IMR-90 (cell line): ENCODE measurements at regions not wholly inside any gene's neighbourhood (a gene's known extent, or its start where the extent isn't known, plus 50 kb on each side); places are given as distances from the start of the nearest gene placed in this dataset.

Experiments
- ATAC-seq: fragments of 200-7000 bp; cut with Tn5 transposase; 2 replicates; pipeline ENCODE4 v1.9.1; 2020; ENCODE audit warnings: low read depth, mild to moderate bottlenecking, moderate library complexity
- BruUV-seq: library from RNA; stranded (reverse); fragments of 400-500 nt; replicated peaks from 2 replicates; lab custom pipeline; 2021; lab: Mats Ljungman, UMichigan
- CTCF ChIA-PET: fragments of 300-600 bp; formaldehyde crosslinking; extraction: SDS; loops from one replicate; lab custom pipeline; 2021; ENCODE audit warnings: antibody characterized with exemption; lab: Yijun Ruan, JAX
- POLR2A ChIA-PET: fragments of 300-600 bp; sonication (Branson Sonifier 250); formaldehyde crosslinking; loops from one replicate; lab custom pipeline; 2022; ENCODE audit warnings: antibody characterized with exemption; ENCODE audit not compliant: unreplicated experiment; lab: Charles Lee
- DNase-seq: peaks from one replicate; pipeline ENCODE4 v3.0.0; 2013
- H2AFZ ChIP-seq: replicated peaks from 2 replicates; pipeline ENCODE3; 2013; ENCODE audit warnings: low read length, mild to moderate bottlenecking; ENCODE audit not compliant: poor library complexity
- H2AK5ac ChIP-seq: 2 replicates; pipeline ENCODE4 v1.6.1; 2013; ENCODE audit warnings: low read depth, low read length, inconsistent platforms
- H2AK9ac ChIP-seq: replicated peaks from 2 replicates; pipeline ENCODE3; 2013; ENCODE audit warnings: mild to moderate bottlenecking, low read depth, low read length, moderate library complexity; ENCODE audit not compliant: poor library complexity
- H2BK120ac ChIP-seq: 2 replicates; pipeline ENCODE4 v1.6.1; 2013; ENCODE audit warnings: low read depth, low read length, inconsistent platforms
- H2BK15ac ChIP-seq: 3 replicates; pipeline ENCODE4 v1.6.1; 2013; ENCODE audit warnings: low read depth, low read length, inconsistent platforms
- H2BK20ac ChIP-seq: 2 replicates; pipeline ENCODE4 v1.6.1; 2013; ENCODE audit warnings: low read depth, mild to moderate bottlenecking, inconsistent platforms, low read length, moderate library complexity
- H2BK5ac ChIP-seq: 2 replicates; pipeline ENCODE4 v1.6.1; 2013; ENCODE audit warnings: mild to moderate bottlenecking, low read depth, low read length, inconsistent platforms; ENCODE audit not compliant: poor library complexity, severe bottlenecking
- H3K14ac ChIP-seq: replicated peaks from 2 replicates; pipeline ENCODE4 v1.6.1; 2013; ENCODE audit warnings: low read depth, low read length, inconsistent platforms
- H3K18ac ChIP-seq: 2 replicates; pipeline ENCODE4 v1.6.1; 2013; ENCODE audit warnings: low read depth, low read length, control low read depth
- H3K23ac ChIP-seq: 2 replicates; pipeline ENCODE4 v1.6.1; 2013; ENCODE audit warnings: low read depth, low read length, inconsistent platforms
- H3K27ac ChIP-seq: 2 replicates; pipeline ENCODE4 v1.5.1; 2013; ENCODE audit warnings: mild to moderate bottlenecking, control low read depth, low read length; ENCODE audit not compliant: insufficient read depth
- H3K27me3 ChIP-seq: 2 replicates; pipeline ENCODE4 v1.6.1; 2013; ENCODE audit warnings: low read length; ENCODE audit not compliant: control insufficient read depth, insufficient read depth
- H3K36me3 ChIP-seq: 2 replicates; pipeline ENCODE4 v1.6.1; 2013; ENCODE audit warnings: low read length, mixed read lengths; ENCODE audit not compliant: control insufficient read depth, insufficient read depth
- H3K4ac ChIP-seq: 2 replicates; pipeline ENCODE4 v1.6.1; 2013; ENCODE audit warnings: low read depth, low read length, inconsistent platforms
- H3K4me1 ChIP-seq: 2 replicates; pipeline ENCODE4 v1.6.1; 2013; ENCODE audit warnings: low read length, mixed read lengths; ENCODE audit not compliant: control insufficient read depth, insufficient read depth
- H3K4me2 ChIP-seq: 2 replicates; pipeline ENCODE4 v1.6.1; 2013; ENCODE audit warnings: low read depth, mild to moderate bottlenecking, control low read depth, low read length, moderate library complexity
- H3K4me3 ChIP-seq: 2 replicates; pipeline ENCODE4 v1.5.1; 2013; ENCODE audit warnings: low read depth, mild to moderate bottlenecking, control low read depth, low read length, moderate library complexity; ENCODE audit not compliant: insufficient read depth
- H3K56ac ChIP-seq: 2 replicates; pipeline ENCODE4 v1.6.1; 2013; ENCODE audit warnings: low read length, inconsistent platforms; ENCODE audit not compliant: insufficient read depth; ENCODE audit errors: extremely low read depth
- H3K79me1 ChIP-seq, 2 experiments: 2 replicates each; pipeline ENCODE4 v1.6.1; 2013; ENCODE audit warnings: low read length in 2 of 2, inconsistent platforms in 1 of 2, low read depth in 1 of 2
- H3K9ac ChIP-seq: 2 replicates; pipeline ENCODE4 v1.6.1; 2013; ENCODE audit warnings: low read depth, low read length, control low read depth
- H3K9me1 ChIP-seq: 2 replicates; pipeline ENCODE4 v1.6.1; 2013; ENCODE audit warnings: low read length, inconsistent platforms; ENCODE audit not compliant: insufficient read depth
- H3K9me3 ChIP-seq: 2 replicates; pipeline ENCODE4 v1.6.1; 2013; ENCODE audit warnings: low read length; ENCODE audit not compliant: control insufficient read depth, insufficient read depth
- H4K20me1 ChIP-seq: 2 replicates; pipeline ENCODE4 v1.6.1; 2013; ENCODE audit warnings: low read length, inconsistent platforms; ENCODE audit not compliant: insufficient read depth
- H4K5ac ChIP-seq: 2 replicates; pipeline ENCODE4 v1.6.1; 2013; ENCODE audit warnings: mild to moderate bottlenecking, low read depth, low read length, control low read depth
- H4K8ac ChIP-seq, 2 experiments: 2 replicates each; pipeline ENCODE4 v1.6.1; 2013; ENCODE audit warnings: low read depth in 2 of 2, low read length in 2 of 2, control low read depth in 1 of 2, inconsistent platforms in 1 of 2
- H4K91ac ChIP-seq: 2 replicates; pipeline ENCODE4 v1.6.1; 2013; ENCODE audit warnings: low read depth, low read length, inconsistent platforms; ENCODE audit not compliant: insufficient read depth
- BHLHE40 ChIP-seq: fragments of 150-350 bp; IDR thresholded peaks from 2 replicates; pipeline ENCODE4 v1.6.1; 2016; ENCODE audit warnings: mild to moderate bottlenecking, low read depth, low read length
- CEBPB ChIP-seq: IDR thresholded peaks from 2 replicates; pipeline ENCODE4 v1.6.1; 2012; ENCODE audit warnings: low read depth, low read length, improper control_type of control experiment
- CHD1 ChIP-seq: IDR thresholded peaks from 2 replicates; pipeline ENCODE4 v1.6.1; 2012; ENCODE audit warnings: low read depth, low read length, improper control_type of control experiment
- FOS ChIP-seq: fragments of 150-350 bp; IDR thresholded peaks from 2 replicates; pipeline ENCODE4 v1.6.1; 2016; ENCODE audit warnings: low read depth, low read length
- MAFK ChIP-seq: IDR thresholded peaks from 2 replicates; pipeline ENCODE4 v1.6.1; 2012; ENCODE audit warnings: low read depth, low read length, improper control_type of control experiment
- MAZ ChIP-seq: IDR thresholded peaks from 2 replicates; pipeline ENCODE4 v1.6.1; 2012; ENCODE audit warnings: low read depth, mild to moderate bottlenecking, low read length, improper control_type of control experiment, moderate library complexity, borderline replicate concordance
- MXI1 ChIP-seq: IDR thresholded peaks from 2 replicates; pipeline ENCODE4 v1.6.1; 2012; ENCODE audit warnings: low read depth, mild to moderate bottlenecking, low read length, moderate library complexity, borderline replicate concordance
- NFE2L2 ChIP-seq: fragments of 150-350 bp; IDR thresholded peaks from 2 replicates; pipeline ENCODE4 v1.6.1; 2016; ENCODE audit warnings: low read depth, mild to moderate bottlenecking, low read length
- POLR2A ChIP-seq: IDR thresholded peaks from 2 replicates; pipeline ENCODE4 v1.6.1; 2012; ENCODE audit warnings: mild to moderate bottlenecking, low read depth, low read length
- RAD21 ChIP-seq: IDR thresholded peaks from 2 replicates; pipeline ENCODE4 v1.6.1; 2012; ENCODE audit warnings: low read length, improper control_type of control experiment
- RCOR1 ChIP-seq: IDR thresholded peaks from 2 replicates; pipeline ENCODE4 v1.6.1; 2012; ENCODE audit warnings: mild to moderate bottlenecking, low read length, improper control_type of control experiment; ENCODE audit not compliant: insufficient replicate concordance
- RFX5 ChIP-seq: IDR thresholded peaks from 2 replicates; pipeline ENCODE4 v1.8.0; 2012; ENCODE audit warnings: low read depth, mild to moderate bottlenecking, low read length, moderate library complexity
- SMC3 ChIP-seq: fragments of 150-350 bp; IDR thresholded peaks from 2 replicates; pipeline ENCODE4 v1.6.1; 2016; ENCODE audit warnings: low read depth, mild to moderate bottlenecking, antibody characterized with exemption, low read length, moderate library complexity
- WGBS, 2 experiments: methylation state at CpG; one replicate each; pipeline versions ENCODE4 v1.1.5 to v1.1.7; 2013; ENCODE audit warnings: missing lambda C conversion rate in 2 of 2; ENCODE audit not compliant: insufficient read length in 1 of 2; ENCODE audit errors: extremely low coverage in 2 of 2; 5-methylcytosine and 5-hydroxymethylcytosine counted together
- dilution Hi-C: fragments of 300-500 bp; cut with HindIII; formaldehyde crosslinking; loops from one replicate; pipeline ENCODE4 v1.14.3; 2018; ENCODE audit warnings: low sequenced_read_pairs; ENCODE audit not compliant: unreplicated experiment
- in situ Hi-C: fragments of 300-500 bp; cut with MboI; formaldehyde crosslinking; loops from 3 replicates; pipeline ENCODE4 v1.14.3; 2019; ENCODE audit warnings: low sequenced_read_pairs, inconsistent platforms, mixed read lengths
- intact Hi-C: fragments of 100-400 bp; cut with micrococcal nuclease; formaldehyde crosslinking; loops from 2 replicates; pipeline ENCODE4 v1.10.0; 2022
- TF ChIP-seq, protein P1 (sequence below): fragments of 150-350 bp; IDR thresholded peaks from 2 replicates; pipeline ENCODE4 v1.6.1; 2016; ENCODE audit warnings: low read depth, mild to moderate bottlenecking, low read length, moderate library complexity, borderline replicate concordance
- TF ChIP-seq, protein P2 (sequence below): conservative IDR thresholded peaks from 2 replicates; pipeline ENCODE4 v1.5.1; 2012; ENCODE audit warnings: mild to moderate bottlenecking, low read depth, low read length, improper control_type of control experiment
- TF ChIP-seq, protein P3 (sequence below): fragments of 150-350 bp; IDR thresholded peaks from 2 replicates; pipeline ENCODE4 v1.6.1; 2017; ENCODE audit warnings: mild to moderate bottlenecking, antibody characterized with exemption, low read length, low read depth

DNA sequence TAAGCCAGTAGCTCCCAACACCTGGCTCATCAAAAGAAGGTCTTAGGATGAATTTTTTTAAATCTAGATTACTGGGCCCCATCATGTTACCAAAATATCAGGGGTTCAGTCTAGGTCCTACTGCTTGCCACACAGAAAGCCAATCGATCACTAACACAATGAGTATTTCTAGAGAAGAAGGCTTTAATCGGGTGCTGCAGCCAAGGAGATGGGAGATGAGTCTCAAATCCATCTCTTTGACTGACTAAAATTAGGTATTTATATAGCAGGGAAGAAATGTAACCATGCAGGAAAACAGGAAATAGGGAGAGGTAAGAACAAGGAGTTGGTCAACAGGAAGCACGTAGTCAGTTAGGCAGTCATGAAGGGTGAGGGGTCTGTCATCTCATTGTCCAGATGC lies 288.2 kb downstream of the CEP170 start:
- no TSS peak for BruUV-seq
- Histone ChIP-seq H2BK20ac (no peak overlapping the region), H3K36me3 (no peaks in the 10 kb centered on the region), H4K20me1 (no peaks in the 10 kb centered on the region), H3K9me3 (no peaks in the 10 kb centered on the region), H3K9ac (no peak overlapping the region), H2AK9ac (no peak overlapping the region), H4K91ac (no peak overlapping the region), H3K79me1 (no peaks in the 10 kb centered on the region), H3K4me3 (no peak overlapping the region), H3K56ac (no peak overlapping the region), H3K9me1 (no peaks in the 10 kb centered on the region), H4K8ac (no peak overlapping the region), H3K23ac (no peak overlapping the region), H3K4me2 (no peak overlapping the region), H3K18ac (no peak overlapping the region), H2BK120ac (no peak overlapping the region), H3K4me1 (no peaks in the 10 kb centered on the region), H3K27ac (no peak overlapping the region), H2BK15ac (no peak overlapping the region), H3K14ac (no peak overlapping the region), H2AK5ac (no peak overlapping the region), H2AFZ (no peak overlapping the region), H4K5ac (no peak overlapping the region), H3K27me3 (no peaks in the 10 kb centered on the region), H2BK5ac (no peak overlapping the region), H3K4ac (no peak overlapping the region)
- CTCF ChIA-PET = no interaction called here
- in situ Hi-C loops = no loop called here
- dilution Hi-C loops = no loop called here
- POLR2A ChIA-PET = no interaction called here
- ATAC-seq = no peak
- DNase-seq = no peak
- WGBS, 2 experiments = no CpG with 5 or more reads among the region's 3 CpGs
- TF ChIP-seq CHD1 = no peak
- no peak for TF ChIP-seq SMC3
- TF ChIP-seq NFE2L2 = no peak
- TF ChIP-seq FOS = no peak
- TF ChIP-seq POLR2A = no peak
- no peak for TF ChIP-seq MAZ
- TF ChIP-seq BHLHE40 = no peak
- TF ChIP-seq, protein P1, sequence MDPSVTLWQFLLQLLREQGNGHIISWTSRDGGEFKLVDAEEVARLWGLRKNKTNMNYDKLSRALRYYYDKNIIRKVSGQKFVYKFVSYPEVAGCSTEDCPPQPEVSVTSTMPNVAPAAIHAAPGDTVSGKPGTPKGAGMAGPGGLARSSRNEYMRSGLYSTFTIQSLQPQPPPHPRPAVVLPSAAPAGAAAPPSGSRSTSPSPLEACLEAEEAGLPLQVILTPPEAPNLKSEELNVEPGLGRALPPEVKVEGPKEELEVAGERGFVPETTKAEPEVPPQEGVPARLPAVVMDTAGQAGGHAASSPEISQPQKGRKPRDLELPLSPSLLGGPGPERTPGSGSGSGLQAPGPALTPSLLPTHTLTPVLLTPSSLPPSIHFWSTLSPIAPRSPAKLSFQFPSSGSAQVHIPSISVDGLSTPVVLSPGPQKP = no peak
- no peak for TF ChIP-seq MAFK
- no peak for TF ChIP-seq RCOR1
- no peak for TF ChIP-seq CEBPB
- TF ChIP-seq, protein P2, sequence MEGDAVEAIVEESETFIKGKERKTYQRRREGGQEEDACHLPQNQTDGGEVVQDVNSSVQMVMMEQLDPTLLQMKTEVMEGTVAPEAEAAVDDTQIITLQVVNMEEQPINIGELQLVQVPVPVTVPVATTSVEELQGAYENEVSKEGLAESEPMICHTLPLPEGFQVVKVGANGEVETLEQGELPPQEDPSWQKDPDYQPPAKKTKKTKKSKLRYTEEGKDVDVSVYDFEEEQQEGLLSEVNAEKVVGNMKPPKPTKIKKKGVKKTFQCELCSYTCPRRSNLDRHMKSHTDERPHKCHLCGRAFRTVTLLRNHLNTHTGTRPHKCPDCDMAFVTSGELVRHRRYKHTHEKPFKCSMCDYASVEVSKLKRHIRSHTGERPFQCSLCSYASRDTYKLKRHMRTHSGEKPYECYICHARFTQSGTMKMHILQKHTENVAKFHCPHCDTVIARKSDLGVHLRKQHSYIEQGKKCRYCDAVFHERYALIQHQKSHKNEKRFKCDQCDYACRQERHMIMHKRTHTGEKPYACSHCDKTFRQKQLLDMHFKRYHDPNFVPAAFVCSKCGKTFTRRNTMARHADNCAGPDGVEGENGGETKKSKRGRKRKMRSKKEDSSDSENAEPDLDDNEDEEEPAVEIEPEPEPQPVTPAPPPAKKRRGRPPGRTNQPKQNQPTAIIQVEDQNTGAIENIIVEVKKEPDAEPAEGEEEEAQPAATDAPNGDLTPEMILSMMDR = no peak
- no peak for TF ChIP-seq RFX5
- TF ChIP-seq, protein P3, sequence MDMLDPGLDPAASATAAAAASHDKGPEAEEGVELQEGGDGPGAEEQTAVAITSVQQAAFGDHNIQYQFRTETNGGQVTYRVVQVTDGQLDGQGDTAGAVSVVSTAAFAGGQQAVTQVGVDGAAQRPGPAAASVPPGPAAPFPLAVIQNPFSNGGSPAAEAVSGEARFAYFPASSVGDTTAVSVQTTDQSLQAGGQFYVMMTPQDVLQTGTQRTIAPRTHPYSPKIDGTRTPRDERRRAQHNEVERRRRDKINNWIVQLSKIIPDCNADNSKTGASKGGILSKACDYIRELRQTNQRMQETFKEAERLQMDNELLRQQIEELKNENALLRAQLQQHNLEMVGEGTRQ = no peak
- TF ChIP-seq MXI1 = no peak
- TF ChIP-seq RAD21 = no peak
- intact Hi-C loops = no loop called here
